HG02973 (cell line): ENCODE measurements at regions not wholly inside any gene's neighbourhood (a gene's known extent, or its start where the extent isn't known, plus 50 kb on each side); places are given as distances from the start of the nearest gene placed in this dataset.
"Not testable (repeated sequence)": the region's sequence is repeated elsewhere in the genome, so short reads cannot be mapped to it uniquely, and the experiment has no call there.

Experiments used
- ATAC-seq: cut with Tn5 transposase; IDR thresholded peaks from one replicate; pipeline ENCODE4 v1.9.1; 2021; ENCODE audit warnings: moderate library complexity; ENCODE audit not compliant: unreplicated experiment

DNA sequence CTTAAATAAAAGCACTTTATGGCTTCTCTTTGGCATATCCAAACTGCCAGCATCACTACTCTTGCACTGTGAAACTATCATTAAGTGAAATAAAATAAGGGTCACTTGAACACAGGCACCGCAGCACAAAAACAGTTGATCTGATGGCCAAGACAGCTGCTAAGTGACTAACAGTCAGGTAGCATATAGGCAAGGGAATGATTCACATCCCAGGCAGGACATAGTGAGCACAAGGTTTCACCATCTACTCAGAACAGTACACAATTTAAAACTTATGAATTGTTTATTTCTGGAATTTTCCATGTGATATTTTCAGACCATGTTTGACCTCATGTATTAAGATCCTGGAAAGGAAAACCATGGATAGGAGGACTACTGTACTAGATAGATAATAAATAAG lies 214.2 kb downstream of the MREG start:
- no peak for ATAC-seq

DNA sequence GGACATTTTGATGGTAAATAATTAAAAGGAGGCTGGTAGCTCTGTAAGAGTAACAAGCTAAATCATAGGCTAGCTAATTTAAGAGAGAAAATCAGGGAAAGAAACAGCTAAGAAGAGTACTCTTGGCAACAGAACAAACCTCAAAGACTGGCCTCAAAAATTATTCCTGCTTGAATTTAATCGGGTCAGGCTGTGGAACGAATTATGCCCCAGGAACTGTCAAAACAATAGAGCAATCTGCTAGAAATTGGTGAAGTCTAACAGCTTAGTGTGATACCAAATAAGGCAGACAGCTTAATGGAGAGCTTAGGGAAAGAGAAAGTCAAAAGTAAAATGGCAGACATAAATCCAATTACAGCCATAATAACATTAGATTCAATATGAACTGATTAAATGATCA lies 215.7 kb downstream of the MREG start:
- ATAC-seq: no peak

DNA sequence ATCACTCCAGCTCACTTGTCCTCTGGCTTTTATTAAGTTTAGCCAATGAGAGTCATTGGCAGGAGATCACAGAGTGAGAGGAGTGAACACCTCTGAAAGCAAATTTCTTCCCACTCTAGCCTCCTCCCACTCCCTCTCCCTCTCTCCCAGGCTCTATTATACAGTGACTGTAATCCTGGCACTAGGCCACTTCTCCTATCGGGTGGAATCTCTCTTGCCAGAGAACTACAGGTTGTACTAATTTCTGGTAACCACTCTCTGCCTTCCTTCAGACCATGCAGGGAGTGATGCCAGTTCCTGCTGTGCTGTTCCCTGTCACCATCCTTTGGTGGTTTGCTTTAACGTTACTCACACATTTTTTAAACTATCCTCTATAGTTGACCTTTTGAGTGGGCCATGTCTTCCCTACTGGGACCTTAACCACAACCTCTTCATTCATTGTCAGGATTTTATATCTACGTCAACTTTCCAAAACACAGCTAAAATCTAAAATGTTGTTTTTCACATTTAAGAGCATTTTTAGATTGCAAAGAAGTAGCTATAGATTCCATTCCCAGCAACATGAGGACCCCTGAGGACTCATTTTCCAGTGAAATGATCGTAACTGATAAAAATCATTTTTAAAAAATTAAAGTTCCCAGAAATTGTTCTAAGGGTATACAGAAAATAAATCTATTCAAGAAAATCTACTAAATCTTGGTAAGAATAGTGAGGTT lies 217.1 kb downstream of the MREG start:
- no peak for ATAC-seq

DNA sequence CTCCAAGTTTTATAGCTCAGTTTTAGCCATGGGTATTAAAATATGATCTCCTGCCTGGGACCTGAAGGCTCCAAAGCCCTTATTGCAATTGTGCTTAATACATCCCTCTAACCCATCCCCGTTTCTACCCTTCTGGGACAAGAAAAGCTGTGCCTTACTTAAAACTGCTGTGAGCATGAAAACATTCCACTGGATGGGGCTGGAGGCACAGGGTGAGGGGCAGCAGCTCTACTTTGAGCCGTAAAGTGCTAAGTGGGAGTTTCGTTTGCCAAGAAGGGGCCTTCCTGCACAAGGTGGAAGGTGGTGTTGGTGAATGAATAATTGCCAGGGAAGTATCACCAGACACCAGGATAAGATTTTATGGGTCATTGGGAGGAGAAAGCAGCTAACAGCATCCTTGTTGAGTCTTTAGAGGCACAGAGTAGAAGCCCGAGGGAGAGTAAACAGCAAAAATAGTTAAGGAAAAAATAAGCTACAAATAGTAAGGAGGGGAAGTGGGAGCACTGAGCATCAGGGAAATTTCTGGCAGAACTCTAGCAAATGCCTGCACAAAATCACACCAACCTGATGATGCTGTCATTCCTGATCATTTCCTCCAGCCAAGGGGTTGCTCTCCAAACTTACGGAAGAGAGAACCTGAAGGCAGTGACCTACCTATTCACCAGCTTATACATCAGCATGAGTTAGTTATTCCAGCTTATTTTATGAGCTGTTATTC lies 218.4 kb downstream of the MREG start:
- no peak for ATAC-seq

DNA sequence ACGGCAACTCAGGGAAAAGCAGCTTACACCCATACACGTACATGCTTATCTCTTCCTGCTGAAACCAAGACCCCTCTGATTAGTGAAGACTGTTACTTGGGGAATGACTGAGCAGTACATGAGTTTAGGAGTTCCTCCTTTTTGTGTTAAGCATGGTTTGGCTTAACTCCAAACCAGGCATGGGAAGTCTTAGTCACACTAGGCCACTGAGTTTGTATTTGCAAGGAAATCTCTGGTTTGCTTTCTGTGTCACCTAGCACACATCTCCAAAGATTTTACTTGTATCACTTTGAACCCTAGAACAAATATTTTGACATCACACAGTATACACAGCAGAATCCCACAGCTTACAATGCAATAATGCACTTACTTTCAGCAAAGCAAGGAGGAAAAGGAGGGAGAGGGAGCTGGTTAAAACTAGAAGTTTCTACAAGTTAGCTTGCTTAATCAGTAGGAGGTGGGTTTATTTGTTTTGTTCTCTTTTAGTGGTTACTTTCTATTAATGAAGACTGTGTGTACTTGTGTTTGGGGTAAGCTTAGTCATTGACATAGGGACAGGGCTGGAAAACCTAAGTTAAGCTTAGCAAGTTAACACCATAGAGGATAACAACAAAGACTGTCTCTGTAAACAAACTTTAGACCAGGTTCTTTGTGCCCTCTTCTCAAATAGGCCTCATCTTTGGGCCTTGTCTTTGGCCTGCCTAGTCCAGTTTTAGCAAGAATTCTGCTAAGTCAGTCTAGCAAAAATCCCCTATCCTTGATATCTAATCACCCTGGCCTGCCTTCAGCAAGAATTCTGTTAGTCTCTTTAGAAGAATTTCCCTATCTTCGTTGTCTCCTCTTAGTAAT lies 219.4 kb downstream of the MREG start:
- ATAC-seq: peak; percentile 81

DNA sequence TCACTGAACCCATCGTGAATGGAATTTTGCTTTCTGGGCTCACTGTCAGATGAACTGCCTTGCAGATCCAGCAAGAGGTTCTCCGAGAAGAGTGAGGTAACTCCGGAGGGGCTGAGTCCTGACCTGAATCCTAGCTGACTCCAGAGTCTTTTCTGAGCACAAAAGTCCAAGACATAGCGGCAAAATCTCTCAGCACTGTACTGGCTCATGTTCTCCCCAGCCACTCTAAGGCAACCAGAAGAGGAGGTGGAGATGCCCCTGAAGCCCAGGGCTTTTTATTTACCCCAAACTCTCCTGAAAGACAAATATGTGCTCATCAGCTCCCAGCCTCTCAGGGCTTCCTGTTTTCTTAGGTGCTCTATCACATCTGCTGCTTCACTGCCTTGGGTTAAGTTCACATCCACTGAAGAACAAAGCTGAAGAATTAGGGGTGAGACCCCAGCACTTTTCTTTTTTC lies 221.8 kb downstream of the MREG start:
- ATAC-seq: no peak

DNA sequence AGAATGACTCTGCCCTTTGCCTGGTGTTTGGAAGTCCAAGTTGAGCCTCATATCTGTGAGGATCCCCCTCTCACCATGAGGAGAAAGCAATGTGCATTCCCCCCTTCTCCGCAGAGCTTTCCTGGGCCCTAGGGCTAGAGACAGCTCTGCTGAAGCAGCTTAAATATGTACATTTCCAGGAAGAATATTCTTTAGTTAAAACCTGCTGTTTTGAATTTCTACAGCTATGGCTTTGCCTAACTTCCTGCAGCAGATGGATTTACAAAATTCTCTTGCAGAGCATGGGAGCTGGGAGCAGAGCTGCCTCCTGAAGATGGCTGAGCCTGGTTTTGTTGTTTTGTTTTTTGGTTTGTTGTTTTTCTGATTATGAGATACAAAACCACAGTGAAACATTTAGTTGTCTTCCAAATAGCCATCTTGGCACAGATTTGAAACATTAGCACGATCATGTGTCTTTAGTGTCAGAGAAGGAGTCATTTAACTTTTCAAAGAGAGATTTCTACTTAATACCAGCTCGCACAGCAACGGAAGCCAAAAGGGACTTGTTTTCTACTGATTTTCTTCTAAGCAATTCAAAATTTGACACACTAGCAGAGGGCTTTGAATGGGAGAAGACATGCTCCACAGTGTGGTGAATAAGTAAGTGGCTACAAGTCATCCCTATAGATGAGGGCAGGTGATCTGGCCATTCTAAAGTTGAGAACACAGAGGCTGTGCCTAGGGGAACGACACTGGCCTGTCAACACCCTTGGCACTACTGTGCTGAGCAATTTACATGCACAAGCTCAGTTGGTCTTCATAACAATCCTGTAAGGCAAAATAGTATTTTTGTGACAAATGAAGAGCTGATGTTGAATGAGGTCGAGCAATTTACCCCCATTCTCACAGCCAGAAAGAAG lies 222.6 kb downstream of the MREG start:
- no peak for ATAC-seq

DNA sequence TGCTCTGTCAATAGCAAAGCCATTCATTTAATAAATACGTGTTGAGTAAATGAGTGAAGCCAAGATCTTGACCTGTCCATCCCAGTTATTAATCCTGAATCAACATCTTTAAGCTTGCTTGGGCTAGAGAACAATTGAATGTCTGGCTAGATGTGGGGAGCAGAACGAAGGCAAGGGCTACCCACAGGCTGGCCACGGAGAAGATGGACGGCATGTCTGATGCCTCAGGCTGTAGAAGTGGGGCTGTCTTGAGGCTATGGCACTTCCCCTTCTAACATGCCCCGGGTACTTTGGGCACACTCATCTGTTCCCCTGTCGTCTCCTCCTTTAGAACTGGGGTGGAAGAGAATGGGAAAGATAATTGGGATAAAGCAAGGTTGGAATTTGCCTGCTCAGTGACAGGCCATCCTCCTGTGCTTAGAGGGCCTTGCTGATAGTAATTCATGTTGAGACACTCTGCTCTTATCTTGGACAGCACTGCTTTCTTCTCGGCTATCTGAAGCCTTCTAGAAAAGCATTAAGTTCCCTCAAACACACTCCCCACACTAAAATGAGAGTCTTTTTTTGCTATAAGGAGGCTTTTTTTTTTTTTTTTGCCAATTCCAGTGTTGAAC lies 225.7 kb downstream of the MREG start:
- no peak for ATAC-seq

DNA sequence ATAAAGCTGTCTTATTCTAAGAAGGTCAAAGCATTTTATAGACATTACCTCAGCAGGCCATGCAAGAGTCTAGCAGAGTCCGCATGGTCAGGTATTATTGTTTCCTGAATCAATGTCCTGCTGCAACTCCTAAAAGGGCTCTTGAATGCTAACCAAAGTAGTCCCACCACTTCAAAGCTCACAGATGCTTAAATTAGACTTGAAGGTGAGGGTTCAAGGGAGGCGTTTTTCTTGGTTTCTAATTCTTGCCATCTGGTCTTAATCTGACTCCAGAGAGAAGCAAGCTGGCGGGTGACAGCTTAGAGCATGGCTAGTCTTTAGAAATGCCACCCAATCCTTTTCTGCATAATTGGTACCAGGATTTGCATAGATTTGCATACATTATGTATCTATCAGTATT lies 226.3 kb downstream of the MREG start:
- ATAC-seq: no peak

DNA sequence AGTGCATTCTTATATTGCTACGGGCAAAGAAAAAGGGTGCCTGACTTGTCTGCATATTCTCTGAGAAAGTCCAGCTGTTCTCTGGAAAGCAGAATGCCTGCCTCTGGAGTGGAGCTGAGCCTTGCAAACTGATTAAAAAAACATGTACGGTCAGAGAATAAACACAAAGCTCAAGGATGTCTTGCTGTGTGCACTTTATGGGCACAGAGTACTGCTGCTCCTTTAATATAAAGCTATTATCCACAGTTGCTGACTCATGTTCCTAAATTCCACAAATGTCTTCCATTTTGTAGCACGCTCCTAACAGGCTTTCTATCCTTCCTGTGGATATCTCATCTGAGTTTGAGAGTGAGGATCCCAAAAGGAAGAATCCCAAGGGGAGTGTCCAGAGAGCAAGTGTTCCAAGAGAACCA lies 229.0 kb downstream of the MREG start:
- ATAC-seq: no peak

DNA sequence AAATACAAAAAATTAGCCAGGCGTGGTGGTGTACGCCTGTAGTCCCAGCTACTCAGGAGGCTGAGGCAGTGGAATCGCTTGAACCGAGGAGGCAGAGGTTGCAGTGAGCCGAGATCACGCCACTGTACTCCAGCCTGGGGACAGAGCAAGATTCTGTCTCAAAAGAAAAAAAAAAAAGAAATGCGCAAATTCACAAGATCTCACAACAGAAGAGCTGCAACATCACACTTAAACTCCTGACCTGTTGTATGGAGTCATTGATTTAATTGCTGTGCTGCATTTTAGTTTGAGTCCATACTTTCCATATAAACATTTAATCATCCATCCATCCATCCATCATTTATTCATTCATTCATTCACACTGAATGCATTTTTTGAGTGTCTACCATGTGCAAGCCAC lies 229.7 kb downstream of the MREG start:
- ATAC-seq: not testable (repeated sequence)

DNA sequence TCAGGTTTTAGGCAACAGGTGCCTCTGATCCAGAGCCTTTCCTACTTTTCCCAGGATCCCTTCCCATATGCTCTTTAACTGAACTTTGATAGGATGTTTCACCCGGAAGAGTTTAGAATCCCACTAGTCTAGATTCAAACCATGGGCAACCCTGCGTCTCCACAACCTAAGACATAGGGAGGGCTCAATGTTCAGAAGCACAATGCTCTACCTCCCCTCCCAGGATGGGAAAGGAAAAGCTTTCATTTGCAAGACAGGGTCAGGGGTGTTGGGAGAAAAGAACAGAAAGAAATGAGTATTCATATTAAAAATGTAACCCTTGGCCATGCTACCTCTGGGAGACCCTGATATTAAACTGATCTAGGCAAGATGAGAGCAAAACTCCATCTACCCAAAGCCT lies 230.4 kb downstream of the MREG start:
- no peak for ATAC-seq

DNA sequence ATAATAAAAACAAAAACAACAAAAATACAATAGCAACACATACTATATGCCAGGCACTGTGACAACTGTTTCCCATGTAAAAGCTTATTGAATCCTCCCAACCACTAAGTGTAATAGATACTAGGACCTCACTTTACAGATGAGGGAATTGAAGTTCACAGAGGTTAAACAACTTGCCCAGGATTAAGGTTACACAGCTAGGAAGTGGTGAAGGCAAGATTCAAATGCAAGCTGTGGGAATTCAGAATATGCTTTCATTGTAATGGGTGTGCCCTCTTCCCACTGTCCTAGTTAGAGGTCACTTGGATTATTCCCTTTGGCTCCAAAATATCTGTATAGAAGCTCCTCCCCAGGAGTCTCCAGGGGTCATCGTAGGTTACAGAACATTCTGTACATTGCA lies 231.1 kb downstream of the MREG start:
- ATAC-seq: no peak

DNA sequence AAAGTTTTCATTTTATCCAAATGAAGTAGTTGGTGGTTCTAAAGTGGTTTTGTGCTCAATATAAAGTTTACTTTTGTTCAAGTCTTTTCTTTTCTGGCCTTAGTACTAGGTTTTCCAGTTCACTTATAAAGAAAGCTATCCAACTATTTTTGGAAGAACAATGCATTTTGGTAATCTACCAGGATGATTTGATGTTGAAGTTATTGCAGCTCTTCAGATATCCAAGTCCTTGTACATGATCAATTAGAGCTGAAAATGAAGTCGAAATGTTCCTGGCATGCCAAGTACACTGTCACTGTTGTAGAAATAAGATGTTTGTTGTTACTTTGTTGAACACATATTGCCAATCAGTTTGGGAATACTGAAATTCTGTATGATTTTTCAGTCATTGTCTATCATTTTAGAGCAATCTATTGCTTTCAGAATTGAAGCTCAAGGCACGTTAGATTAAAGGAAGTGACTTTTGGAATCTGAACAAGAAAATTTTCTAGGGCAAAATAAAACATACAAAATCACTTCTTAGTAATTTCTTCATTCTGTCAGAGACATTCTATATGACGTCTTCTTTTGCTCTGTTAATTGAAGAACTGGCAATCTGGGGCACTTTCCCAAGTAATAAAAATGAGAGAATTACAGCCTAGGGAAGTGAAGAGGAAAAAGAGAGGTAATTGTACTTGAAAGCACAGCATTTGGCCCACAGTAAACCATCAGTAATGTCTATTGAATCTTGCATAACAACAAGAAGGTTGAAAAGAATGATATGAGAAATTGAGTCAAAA lies 232.3 kb downstream of the MREG start:
- ATAC-seq: no peak

DNA sequence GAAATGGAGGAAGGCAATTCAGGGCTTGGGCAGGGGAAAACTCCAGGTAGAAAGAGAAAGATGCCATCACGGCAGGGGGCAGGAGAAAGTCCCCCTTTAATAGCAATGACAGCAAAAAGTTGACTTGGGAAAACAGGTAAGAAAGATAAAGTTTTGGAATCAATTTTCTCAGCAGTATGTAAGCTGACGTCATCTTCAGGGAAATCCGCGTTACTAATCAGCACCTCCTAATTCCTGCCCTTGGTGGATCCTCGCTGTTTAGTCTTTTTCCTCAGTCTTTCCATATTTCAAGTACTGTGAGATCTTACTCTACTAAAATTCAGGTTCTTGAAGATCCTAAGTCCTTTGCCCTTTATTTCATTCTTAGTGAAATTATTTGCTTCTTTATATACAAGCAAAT lies 233.0 kb downstream of the MREG start:
- ATAC-seq: no peak

DNA sequence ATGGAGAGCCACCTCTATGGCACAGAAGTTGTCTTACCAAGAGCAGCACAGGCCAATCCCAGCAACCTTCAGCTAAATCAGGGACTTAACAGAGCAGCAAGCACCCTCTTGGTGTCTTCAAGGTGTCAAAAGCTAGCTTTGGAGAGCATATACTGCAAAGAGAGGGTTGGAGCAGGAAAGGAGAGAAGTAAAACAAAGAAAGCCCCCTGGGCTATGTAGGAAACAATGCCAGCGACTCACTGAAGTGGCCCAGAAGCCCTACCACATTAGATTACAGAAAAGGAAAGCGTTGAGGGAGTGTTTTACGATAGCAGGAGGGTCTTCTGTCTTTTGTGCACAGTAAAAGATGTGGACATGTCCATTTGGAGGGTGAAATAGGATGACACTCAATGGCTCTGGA lies 233.4 kb downstream of the MREG start:
- no peak for ATAC-seq

DNA sequence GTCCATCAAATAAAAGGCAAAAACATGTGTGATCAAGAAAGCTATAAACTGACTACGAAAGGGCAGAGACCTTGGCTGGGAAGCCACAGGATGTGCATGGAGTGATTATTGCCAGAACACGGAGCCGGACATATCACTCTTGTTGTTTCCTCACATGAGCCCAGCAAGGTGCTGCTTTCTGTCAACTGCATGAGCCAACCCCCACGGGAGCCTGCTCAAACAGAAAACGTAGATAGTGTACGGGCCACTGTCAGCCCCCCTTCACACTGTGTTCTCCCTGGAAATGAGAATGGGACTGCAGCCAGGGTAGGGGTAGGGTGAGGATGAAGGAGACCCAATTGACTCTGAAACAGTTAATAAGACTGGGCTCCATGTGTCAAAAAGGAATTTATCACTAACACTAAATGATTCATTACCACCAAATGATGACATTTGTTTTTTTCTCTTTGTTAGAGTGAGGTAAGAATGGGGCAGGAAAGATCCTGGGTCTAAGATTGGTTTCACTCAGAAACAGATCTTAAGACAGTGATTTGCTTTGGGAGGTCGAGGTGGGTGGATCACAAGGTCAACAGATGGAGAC lies 235.8 kb downstream of the MREG start:
- ATAC-seq: no peak

DNA sequence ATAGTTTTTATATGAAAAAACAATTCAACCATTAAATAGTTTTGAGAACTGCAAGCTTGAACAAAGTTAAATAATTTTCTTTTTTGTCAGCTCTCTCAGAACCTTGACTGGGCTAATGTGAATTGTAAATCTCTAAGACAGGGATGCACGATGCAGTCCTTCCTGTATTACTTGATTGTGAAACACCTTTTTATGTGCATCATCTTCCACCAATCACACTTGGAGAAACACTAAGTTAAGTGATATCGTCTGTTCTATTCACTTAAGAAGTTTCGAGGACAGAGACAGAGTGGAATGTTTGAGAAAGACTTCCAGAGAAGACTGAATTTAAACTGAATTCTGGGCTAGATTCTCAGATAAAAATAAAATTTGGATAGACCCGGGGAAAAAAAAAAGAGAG lies 238.2 kb downstream of the MREG start:
- no peak for ATAC-seq

DNA sequence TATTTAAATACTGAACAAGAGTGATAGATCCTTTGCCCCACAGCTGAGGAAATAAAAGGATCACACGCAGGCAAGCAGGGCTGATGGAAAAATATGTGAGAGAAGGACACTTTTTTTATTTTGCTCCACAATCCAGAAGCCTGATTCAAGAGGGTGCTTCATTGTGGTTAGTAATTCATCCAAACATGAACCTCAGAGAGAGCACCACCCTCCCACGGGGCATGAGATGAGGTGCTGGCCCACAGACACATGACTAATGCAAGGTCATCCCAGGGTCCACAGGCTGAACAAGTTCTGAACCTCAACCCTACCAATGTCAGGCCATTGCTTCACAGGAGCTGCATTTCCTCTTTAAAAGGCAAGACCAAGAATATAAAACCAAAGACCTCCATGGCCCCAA lies 239.6 kb downstream of the MREG start:
- ATAC-seq: no peak
